Endothelial cell of umbilical vein (primary cell): ENCODE measurements at regions not wholly inside any gene's neighbourhood (a gene's known extent, or its start where the extent isn't known, plus 50 kb on each side); places are given as distances from the start of the nearest gene placed in this dataset.

Source experiments
- BruUV-seq: library from RNA; stranded (reverse); fragments of 400-500 nt; replicated peaks from 2 replicates; lab custom pipeline; 2021; lab: Mats Ljungman, UMichigan
- CTCF ChIA-PET: fragments of 300-600, 350-600 bp; sonication (Branson Sonifier 250); formaldehyde crosslinking; loops from one replicate; lab custom pipeline; 2021; ENCODE audit warnings: antibody characterized with exemption, inconsistent platforms; lab: Charles Lee
- POLR2A ChIA-PET: fragments of 300-600, 350-600 bp; sonication (Branson Sonifier 250); formaldehyde crosslinking; loops from one replicate; lab custom pipeline; 2021; ENCODE audit warnings: antibody characterized with exemption, inconsistent platforms; lab: Charles Lee
- DNase-seq: peaks from one replicate; pipeline ENCODE4 v3.0.0-alpha.2; 2011; ENCODE audit warnings: low read depth, low spot score
- FAIRE-seq: peaks from 2 replicates; lab custom pipeline; 2011; peaks lifted over from hg19 to GRCh38; lab: Jason Lieb, UNC
- H2AFZ ChIP-seq: 2 replicates; pipeline ENCODE4 v1.6.0; 2012; ENCODE audit warnings: low read depth, low read length, control low read depth, inconsistent platforms
- H3K27ac ChIP-seq: 2 replicates; pipeline ENCODE4 v1.5.1; 2011; ENCODE audit warnings: low read depth, mild to moderate bottlenecking, control low read depth, low read length, moderate library complexity; ENCODE audit not compliant: insufficient read depth
- H3K27me3 ChIP-seq, 2 experiments: 2 replicates each; pipeline versions ENCODE4 v1.6.0 to v1.6.1; 2011; ENCODE audit warnings: low read length in 2 of 2, mixed read lengths in 1 of 2; ENCODE audit not compliant: control insufficient read depth in 2 of 2, insufficient read depth in 2 of 2
- H3K36me3 ChIP-seq, 2 experiments: 2 replicates in 1 of 2; 3 replicates in 1 of 2; pipeline ENCODE4 v1.5.1; 2011; ENCODE audit warnings: low read length in 2 of 2, mild to moderate bottlenecking in 1 of 2, moderate library complexity in 1 of 2; ENCODE audit not compliant: control insufficient read depth in 2 of 2, insufficient read depth in 2 of 2; ENCODE audit errors: extremely low read depth in 1 of 2
- H3K4me1 ChIP-seq: 3 replicates; pipeline ENCODE4 v1.5.1; 2011; ENCODE audit warnings: mild to moderate bottlenecking, low read length; ENCODE audit not compliant: control insufficient read depth, insufficient read depth; ENCODE audit errors: extremely low read depth
- H3K4me2 ChIP-seq: 2 replicates; pipeline ENCODE4 v1.6.1; 2011; ENCODE audit warnings: low read length, control low read depth, mixed read lengths; ENCODE audit not compliant: insufficient read depth
- H3K4me3 ChIP-seq, 3 experiments: fragments of 200-600 bp in 1 of 3; sonication (generic), shearing (Covaris generic) in 1 of 3; replicated peaks in 1 of 3; 2 replicates each; pipeline ENCODE4 v1.5.1; 2011 to 2016; ENCODE audit warnings: control low read depth in 3 of 3, low read length in 3 of 3, mild to moderate bottlenecking in 2 of 3, inconsistent platforms in 1 of 3, low read depth in 1 of 3, moderate library complexity in 1 of 3; ENCODE audit not compliant: insufficient read depth in 1 of 3
- H3K79me2 ChIP-seq: 2 replicates; pipeline ENCODE4 v1.6.0; 2012; ENCODE audit warnings: low read length, inconsistent platforms; ENCODE audit not compliant: control insufficient read depth, insufficient read depth
- H3K9ac ChIP-seq: replicated peaks from 2 replicates; pipeline ENCODE3; 2011; ENCODE audit warnings: low read length, control low read depth; ENCODE audit not compliant: insufficient read depth; ENCODE audit errors: extremely low read depth
- H3K9me1 ChIP-seq: replicated peaks from 3 replicates; pipeline ENCODE4 v1.6.0; 2011; ENCODE audit warnings: mild to moderate bottlenecking, low read length; ENCODE audit not compliant: control insufficient read depth, insufficient read depth; ENCODE audit errors: extremely low read depth
- H3K9me3 ChIP-seq: replicated peaks from 2 replicates; pipeline ENCODE4 v1.5.1; 2012; ENCODE audit warnings: low read length, inconsistent platforms; ENCODE audit not compliant: control insufficient read depth, insufficient read depth
- H4K20me1 ChIP-seq: replicated peaks from 2 replicates; pipeline ENCODE3; 2011; ENCODE audit warnings: mild to moderate bottlenecking, low read length; ENCODE audit not compliant: control insufficient read depth, insufficient read depth; ENCODE audit errors: extremely low read depth
- EZH2 ChIP-seq: IDR thresholded peaks from 2 replicates; pipeline ENCODE4 v1.6.1; 2012; ENCODE audit warnings: borderline replicate concordance, low read depth, mild to moderate bottlenecking, moderate library complexity, low read length, inconsistent platforms; ENCODE audit not compliant: severe bottlenecking
- FOS ChIP-seq: IDR thresholded peaks from 2 replicates; pipeline ENCODE4 v1.6.1; 2011; ENCODE audit warnings: mild to moderate bottlenecking, low read length, moderate library complexity, borderline replicate concordance; ENCODE audit not compliant: insufficient read depth
- GATA2 ChIP-seq: IDR thresholded peaks from 2 replicates; pipeline ENCODE4 v1.7.0; 2011; ENCODE audit warnings: low read depth, mild to moderate bottlenecking, moderate library complexity, mixed read lengths, low read length; ENCODE audit not compliant: insufficient read length, insufficient read depth
- JUN ChIP-seq: IDR thresholded peaks from 2 replicates; pipeline ENCODE4 v1.6.1; 2011; ENCODE audit warnings: borderline replicate concordance, low read depth; ENCODE audit not compliant: insufficient read length, insufficient read depth
- MYC ChIP-seq: IDR thresholded peaks from one replicate; pipeline ENCODE4 v1.6.1; 2011; ENCODE audit warnings: mild to moderate bottlenecking, low read depth, low read length
- POLR2A ChIP-seq: IDR thresholded peaks from 2 replicates; pipeline ENCODE4 v1.6.1; 2012; ENCODE audit warnings: low read depth, mild to moderate bottlenecking, control low read depth, low read length
- POLR2AphosphoS5 ChIP-seq: IDR thresholded peaks from 2 replicates; pipeline ENCODE4 v1.6.1; 2012; ENCODE audit warnings: low read depth, mild to moderate bottlenecking, control low read depth, low read length, moderate library complexity; ENCODE audit not compliant: insufficient read depth
- dilution Hi-C: fragments of 300-500 bp; cut with MboI; formaldehyde crosslinking; loops from one replicate; pipeline ENCODE4 v1.15.0; 2019; ENCODE audit warnings: low sequenced_read_pairs; ENCODE audit not compliant: extremely low pct_ligation_motif_present
- intact Hi-C: fragments of 100-400 bp; cut with micrococcal nuclease; formaldehyde crosslinking; loops from one replicate; pipeline ENCODE4 v1.10.0; 2022
- TF ChIP-seq, protein P1 (sequence below), 2 donors: IDR thresholded peaks; 1 replicate in 1 of 2; 2 replicates in 1 of 2; pipeline ENCODE4 v1.5.1; 2011; ENCODE audit warnings: low read length in 2 of 2, mild to moderate bottlenecking in 2 of 2, moderate library complexity in 2 of 2, control low read depth in 1 of 2, inconsistent platforms in 1 of 2, low read depth in 1 of 2; ENCODE audit not compliant: insufficient read depth in 1 of 2; ENCODE audit errors: extremely low read depth in 1 of 2
- TF ChIP-seq, protein P2 (sequence below): IDR thresholded peaks from 2 replicates; pipeline ENCODE4 v1.6.1; 2011; ENCODE audit not compliant: insufficient read depth, insufficient read length

DNA sequence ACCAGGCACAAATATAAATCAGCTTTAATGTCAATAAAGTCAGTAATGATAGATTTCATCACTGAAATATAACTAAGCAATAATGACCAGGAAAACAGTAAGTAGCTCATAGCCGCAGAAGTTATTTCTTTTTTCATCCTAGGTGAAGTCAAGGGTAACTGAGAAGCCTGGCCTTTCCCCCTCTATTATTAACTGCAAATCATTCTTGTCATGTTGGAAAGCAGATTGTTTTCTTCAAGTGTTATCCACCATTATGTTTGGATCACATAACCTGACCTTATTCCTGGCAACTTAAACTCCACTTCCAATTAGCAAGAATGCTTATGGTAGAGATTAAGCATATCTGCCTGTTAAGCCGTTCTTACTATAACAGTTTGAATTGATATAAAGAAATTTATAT is 603.4 kb upstream of the FOXG1 start:
- no peak overlapping the region for H3K27ac ChIP-seq
- H3K9me1 ChIP-seq, result no peaks in the 10 kb centered on the region
- DNase-seq (no peak), FAIRE-seq (no peak)
- no peak overlapping the region for H3K9ac ChIP-seq
- POLR2A ChIA-PET, result no interaction called here
- no peaks in the 10 kb centered on the region for H3K36me3 ChIP-seq
- CTCF ChIA-PET, result no interaction called here
- no peak overlapping the region for H2AFZ ChIP-seq
- TF ChIP-seq, protein P1, sequence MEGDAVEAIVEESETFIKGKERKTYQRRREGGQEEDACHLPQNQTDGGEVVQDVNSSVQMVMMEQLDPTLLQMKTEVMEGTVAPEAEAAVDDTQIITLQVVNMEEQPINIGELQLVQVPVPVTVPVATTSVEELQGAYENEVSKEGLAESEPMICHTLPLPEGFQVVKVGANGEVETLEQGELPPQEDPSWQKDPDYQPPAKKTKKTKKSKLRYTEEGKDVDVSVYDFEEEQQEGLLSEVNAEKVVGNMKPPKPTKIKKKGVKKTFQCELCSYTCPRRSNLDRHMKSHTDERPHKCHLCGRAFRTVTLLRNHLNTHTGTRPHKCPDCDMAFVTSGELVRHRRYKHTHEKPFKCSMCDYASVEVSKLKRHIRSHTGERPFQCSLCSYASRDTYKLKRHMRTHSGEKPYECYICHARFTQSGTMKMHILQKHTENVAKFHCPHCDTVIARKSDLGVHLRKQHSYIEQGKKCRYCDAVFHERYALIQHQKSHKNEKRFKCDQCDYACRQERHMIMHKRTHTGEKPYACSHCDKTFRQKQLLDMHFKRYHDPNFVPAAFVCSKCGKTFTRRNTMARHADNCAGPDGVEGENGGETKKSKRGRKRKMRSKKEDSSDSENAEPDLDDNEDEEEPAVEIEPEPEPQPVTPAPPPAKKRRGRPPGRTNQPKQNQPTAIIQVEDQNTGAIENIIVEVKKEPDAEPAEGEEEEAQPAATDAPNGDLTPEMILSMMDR (IDR thresholded peaks at IDR 0.05; ENCODE audit: extremely low read depth in 1 of 2, insufficient read depth in 1 of 2, low read depth in 1 of 2, low read length in 2 of 2), result no peak
- TF ChIP-seq EZH2, result no peak
- TF ChIP-seq MYC, result no peak
- no peak for TF ChIP-seq POLR2A
- no peak for TF ChIP-seq JUN
- TF ChIP-seq, protein P2, sequence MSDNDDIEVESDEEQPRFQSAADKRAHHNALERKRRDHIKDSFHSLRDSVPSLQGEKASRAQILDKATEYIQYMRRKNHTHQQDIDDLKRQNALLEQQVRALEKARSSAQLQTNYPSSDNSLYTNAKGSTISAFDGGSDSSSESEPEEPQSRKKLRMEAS, result no peak
- no peak for TF ChIP-seq POLR2AphosphoS5
- TF ChIP-seq GATA2, result no peak
- no peak for TF ChIP-seq FOS
- H3K27me3 ChIP-seq, result no peaks in the 10 kb centered on the region
- intact Hi-C loops, result no loop called here
- no peaks in the 10 kb centered on the region for H3K4me1 ChIP-seq
- no peaks in the 10 kb centered on the region for H3K9me3 ChIP-seq
- H3K79me2 ChIP-seq, result no peaks in the 10 kb centered on the region
- dilution Hi-C loops, result no loop called here
- no peaks in the 10 kb centered on the region for H4K20me1 ChIP-seq
- BruUV-seq, result no TSS peak
- H3K4me2 ChIP-seq, result no peak overlapping the region
- no peak overlapping the region for H3K4me3 ChIP-seq
